GM13977 (cell line): ENCODE measurements at regions not wholly inside any gene's neighbourhood (a gene's known extent, or its start where the extent isn't known, plus 50 kb on each side); places are given as distances from the start of the nearest gene placed in this dataset.
"Not testable (repeated sequence)": the region's sequence is repeated elsewhere in the genome, so short reads cannot be mapped to it uniquely, and the experiment has no call there.

Source experiments
- DNase-seq: peaks from one replicate; pipeline ENCODE4 v3.0.0; 2012; ENCODE audit warnings: low spot score
- in situ Hi-C: fragments of 300-500 bp; cut with MboI; formaldehyde crosslinking; loops from one replicate; pipeline ENCODE4 v1.12.0; 2022; ENCODE audit warnings: low sequenced_read_pairs, low pct_unique_long_range_greater_than_20kb, mixed read lengths, inconsistent platforms; ENCODE audit not compliant: unreplicated experiment
- TF ChIP-seq, protein P1 (sequence below): IDR thresholded peaks from 2 replicates; pipeline ENCODE4 v1.5.1; 2012; ENCODE audit warnings: mild to moderate bottlenecking, control low read depth; ENCODE audit not compliant: insufficient read depth; ENCODE audit errors: extremely low read depth, missing control alignments

- in situ Hi-C loops: no loop called here
- TF ChIP-seq, protein P1, sequence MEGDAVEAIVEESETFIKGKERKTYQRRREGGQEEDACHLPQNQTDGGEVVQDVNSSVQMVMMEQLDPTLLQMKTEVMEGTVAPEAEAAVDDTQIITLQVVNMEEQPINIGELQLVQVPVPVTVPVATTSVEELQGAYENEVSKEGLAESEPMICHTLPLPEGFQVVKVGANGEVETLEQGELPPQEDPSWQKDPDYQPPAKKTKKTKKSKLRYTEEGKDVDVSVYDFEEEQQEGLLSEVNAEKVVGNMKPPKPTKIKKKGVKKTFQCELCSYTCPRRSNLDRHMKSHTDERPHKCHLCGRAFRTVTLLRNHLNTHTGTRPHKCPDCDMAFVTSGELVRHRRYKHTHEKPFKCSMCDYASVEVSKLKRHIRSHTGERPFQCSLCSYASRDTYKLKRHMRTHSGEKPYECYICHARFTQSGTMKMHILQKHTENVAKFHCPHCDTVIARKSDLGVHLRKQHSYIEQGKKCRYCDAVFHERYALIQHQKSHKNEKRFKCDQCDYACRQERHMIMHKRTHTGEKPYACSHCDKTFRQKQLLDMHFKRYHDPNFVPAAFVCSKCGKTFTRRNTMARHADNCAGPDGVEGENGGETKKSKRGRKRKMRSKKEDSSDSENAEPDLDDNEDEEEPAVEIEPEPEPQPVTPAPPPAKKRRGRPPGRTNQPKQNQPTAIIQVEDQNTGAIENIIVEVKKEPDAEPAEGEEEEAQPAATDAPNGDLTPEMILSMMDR: no peak
- no peak for DNase-seq
Observed at GRCh38 chr6:51166914-51167313, 348.2 kb downstream of the TFAP2B start.

- no peak for DNase-seq
- in situ Hi-C loops: no loop called here
- TF ChIP-seq, protein P1: no peak
Observed at GRCh38 chr6:51167468-51167867, 348.8 kb downstream of the TFAP2B start.

DNA sequence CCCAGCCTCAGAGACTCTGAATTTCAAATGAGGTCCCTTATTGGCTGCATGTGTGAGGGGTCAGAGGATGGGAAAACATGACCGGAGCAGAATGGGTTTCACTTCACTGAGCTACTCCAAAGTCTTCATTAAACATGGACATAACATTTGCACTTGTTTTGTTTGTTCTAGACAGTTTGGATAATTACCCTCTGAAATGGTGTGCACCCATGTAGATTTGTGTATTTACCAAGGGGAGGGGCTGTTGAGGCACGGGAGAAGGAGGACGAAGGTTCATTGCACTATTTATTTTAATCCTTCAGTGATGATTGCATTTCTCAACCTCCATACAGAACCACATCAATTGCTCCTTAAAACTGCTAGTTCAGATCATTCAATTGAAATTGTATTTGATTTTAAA, 364.2 kb downstream of the TFAP2B start:
- in situ Hi-C loops: no loop called here
- no peak for DNase-seq
- TF ChIP-seq, protein P1: no peak

- no peak for DNase-seq
- TF ChIP-seq, protein P1: no peak
- in situ Hi-C loops: no loop called here
Observed at GRCh38 chr6:51184046-51184445, 365.4 kb downstream of the TFAP2B start.

DNA sequence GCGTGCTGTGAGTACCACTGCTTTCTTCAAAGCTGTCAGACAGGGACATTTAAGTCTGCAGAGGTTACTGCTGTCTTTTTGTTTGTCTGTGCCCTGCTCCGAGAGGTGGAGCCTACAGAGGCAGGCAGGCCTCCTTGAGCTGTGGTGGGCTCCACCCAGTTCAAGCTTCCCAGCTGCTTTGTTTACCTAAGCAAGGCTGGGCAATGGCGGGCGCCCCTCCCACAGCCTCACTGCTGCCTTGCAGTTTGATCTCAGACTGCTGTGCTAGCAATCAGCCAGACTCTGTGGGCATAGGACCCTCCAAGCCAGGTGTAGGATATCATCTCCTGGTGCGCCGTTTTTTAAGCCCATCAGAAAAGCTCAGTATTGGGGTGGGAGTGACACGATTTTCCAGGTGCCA, 374.5 kb downstream of the TFAP2B start:
- in situ Hi-C loops: not testable (repeated sequence)

DNA sequence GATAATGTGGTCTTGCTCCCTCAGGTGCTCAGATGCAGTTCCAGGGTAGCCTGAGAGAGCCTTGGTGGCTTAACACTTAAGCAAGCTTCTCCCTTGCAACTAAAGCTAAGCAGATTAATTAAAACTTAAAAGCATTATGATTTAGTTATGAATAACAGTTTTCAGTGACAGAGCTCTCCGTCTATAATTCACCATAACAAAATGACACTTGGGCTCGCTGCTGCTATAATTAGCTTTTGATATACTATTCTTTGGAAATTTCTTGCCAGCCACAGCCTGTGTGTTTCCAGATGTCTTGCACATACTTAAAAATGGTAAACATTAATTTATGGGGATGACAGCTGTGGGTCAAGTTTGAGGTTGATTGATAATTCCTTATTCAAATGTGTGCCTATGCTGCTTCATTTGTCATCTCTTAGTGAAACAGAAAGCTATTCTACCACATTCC, 380.5 kb downstream of the TFAP2B start:
- in situ Hi-C loops: no loop called here
- TF ChIP-seq, protein P1: no peak

More for the DNA sequence above, 374.5 kb downstream of the TFAP2B start:
- not testable (repeated sequence) for DNase-seq

DNA sequence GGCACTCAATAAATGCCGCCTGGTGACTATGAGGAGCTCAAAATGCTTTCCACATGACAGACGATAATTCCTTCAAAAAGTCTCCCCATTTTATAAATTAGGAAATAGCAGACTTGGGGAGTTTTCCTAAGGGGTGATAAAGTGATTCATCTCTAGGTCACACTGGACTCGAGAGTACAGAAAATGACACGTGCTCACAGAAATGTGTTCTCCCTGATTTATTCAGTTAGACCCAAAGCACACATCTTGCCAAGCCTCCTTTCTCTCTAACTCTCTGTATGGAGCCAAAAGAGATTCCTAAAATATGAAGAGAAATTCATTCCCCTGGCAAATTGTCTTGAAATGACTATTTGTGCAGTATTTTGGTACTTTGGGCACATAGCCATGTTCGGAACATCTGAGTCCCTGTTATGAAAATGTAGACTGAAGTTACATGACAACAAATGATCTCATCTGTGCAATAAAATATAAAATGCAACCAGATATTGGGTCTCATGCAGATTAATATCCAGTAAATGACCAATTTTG, 381.1 kb downstream of the TFAP2B start:
- in situ Hi-C loops: no loop called here
- no peak for DNase-seq
- TF ChIP-seq, protein P1: no peak

More for the DNA sequence above, 380.5 kb downstream of the TFAP2B start:
- no peak for DNase-seq
